GM19023 (cell line): ENCODE measurements at regions not wholly inside any gene's neighbourhood (a gene's known extent, or its start where the extent isn't known, plus 50 kb on each side); places are given as distances from the start of the nearest gene placed in this dataset.

ENCODE experiments used
- ATAC-seq: cut with Tn5 transposase; IDR thresholded peaks from one replicate; pipeline ENCODE4 v1.9.1; 2021; ENCODE audit warnings: mild to moderate bottlenecking, moderate library complexity; ENCODE audit not compliant: unreplicated experiment

DNA sequence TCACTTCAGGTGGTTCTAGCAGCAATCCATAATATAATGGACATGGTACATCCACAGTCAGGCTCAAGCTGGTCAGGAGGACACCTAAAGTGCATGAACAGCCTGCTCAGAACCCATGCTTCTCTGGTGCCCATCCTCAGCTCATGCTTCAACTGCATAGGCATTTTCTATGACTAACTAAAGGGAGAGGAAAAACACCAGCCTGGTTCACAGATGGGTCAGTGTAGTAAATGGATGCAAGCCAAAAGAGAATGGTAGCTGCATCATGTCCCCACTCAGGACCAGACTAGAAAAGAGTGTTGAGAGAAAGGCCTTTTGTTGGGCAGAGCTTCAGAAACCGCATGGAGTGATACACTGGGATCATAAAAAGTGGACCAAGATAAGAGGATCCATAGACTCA, 556.6 kb downstream of the TLE1 start:
- no peak for ATAC-seq

DNA sequence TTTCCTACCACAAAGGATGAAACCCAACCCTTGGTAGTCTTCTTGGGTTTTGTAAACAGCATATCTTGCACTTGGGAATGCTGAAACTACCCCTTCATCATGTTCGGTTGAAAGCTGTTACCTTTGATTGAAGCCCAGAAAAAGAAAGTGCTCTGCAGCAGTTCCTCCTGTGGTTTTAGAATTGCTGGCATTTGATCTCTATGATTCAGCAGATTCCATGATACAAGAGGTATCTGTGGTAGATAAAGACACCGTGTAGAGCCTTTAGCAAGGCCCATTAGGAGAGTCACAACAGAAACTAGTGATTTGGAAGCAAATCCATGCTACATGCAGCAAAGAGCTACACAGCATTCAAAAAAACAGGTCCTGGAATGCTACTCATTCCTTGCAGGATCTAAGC, 557.0 kb downstream of the TLE1 start:
- no peak for ATAC-seq

DNA sequence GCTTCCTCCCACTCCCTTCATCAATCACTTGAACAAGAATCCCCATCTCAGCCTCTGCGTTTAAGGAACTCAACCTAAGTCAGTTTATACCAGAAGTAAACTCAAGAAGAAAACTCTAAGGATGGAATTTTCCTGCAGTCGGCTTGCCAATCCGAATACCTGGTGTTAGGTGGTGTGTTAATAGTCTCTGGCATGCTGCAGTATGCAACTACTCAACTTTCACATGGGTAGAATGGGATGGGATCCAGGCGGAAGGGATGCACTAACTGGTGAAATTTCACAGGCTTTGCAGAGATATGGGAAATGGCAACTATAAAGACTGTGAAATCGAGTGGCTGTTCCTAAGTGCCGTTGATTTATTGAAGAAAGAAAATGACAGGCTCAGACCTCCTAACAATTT, 560.6 kb downstream of the TLE1 start:
- ATAC-seq = no peak

DNA sequence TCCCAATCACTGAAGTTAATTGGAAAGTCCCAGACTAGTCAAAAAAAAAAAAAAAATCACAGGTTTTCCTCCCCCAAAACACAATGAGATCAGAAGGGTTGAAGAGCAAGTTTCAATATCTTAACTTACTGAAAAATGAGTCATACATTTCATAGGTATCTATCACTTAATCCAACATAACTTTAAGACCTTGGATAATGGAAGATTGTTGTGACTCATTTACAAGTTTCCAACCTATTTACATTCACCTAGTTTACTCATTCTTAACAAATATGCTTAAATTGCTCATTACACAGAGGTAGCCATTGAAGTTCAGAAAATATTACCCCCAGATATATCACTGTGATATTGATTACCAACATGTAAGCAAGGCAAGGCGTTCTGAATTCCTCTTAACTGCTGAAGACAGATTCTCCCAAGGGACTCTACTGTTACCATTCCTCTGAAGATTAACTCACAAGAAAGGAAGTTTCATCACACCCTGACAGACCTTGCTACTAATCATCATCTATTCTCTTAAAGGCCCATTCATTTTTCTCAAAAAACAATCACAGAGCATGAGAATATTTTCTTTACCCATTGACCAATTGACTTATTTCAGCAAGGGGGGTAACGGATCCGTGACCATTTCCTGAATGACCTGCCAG, 563.8 kb downstream of the TLE1 start:
- ATAC-seq = no peak

DNA sequence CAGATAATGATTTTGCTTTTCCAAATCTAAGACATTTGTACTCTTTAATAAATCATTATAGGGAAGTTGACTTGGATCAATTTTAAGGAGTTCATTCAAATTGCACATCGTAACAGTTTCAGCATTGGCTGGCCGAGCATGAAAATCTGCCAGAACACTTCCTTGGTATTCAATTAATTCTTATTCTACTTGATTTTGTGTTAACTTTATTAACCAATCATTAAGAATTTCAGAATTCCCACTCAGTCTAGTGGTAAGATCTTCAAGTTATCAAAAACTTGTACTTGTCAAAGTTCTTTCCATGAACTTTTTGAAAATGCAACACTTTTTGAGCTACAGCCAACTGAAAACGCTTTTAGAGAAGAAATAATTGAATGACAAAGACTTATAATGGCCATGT, 565.8 kb downstream of the TLE1 start:
- ATAC-seq = no peak

DNA sequence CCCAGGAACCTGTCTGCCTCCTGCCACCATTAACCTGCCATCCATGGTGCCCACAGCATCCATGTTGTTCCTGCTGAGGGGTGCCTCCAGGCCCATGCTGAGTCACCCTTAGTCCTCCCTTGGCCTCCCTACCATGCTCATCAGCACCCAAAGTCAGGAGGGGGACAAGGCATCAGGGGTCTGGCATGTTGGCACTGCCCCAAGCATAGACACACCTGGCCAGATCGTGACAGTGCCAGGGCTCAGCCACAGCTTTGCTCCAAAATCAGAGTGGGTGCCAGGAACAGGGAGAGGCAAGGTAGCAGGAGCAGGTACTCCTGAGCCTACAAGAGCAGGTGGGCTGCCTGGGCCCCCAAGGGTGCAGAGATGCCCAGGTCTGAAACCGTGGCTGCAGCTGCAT, 566.6 kb downstream of the TLE1 start:
- ATAC-seq = no peak

DNA sequence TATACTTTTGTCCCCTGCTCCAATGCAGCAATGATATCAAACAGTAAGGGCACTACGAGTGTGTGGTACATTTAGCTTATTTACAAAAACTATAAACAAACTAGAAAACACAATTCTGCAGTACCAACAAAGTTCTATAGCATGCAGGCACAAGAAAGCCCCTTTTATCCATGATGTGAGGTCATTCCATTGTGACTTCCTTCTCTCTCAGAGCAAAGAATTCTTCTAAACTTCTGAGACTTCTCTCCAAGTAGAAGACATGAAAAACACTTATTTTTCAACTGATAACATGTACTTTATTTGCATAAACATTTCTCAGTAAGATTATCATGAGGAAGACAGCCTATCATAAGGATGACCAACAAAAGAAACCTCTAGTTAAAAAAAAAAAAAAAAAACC, 569.8 kb downstream of the TLE1 start:
- ATAC-seq = no peak

DNA sequence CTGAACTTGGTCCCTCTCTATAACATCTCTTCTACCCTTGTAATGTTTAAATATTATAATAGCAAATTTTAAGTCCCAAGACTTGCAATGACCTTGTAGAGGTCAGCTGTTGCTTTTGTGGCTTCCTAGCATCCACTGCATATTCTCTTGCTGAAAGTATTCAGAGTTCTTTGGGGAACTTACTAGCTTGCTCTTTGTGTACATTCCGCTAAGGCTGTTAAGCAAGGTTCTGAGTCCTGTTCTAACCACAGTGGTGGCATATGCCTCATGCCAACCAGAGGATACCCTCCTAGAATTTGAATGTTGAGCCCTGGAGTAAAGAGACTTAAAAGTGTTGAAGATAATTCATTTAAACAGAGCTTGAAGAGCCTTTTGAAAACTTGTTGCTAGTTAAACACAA, 570.9 kb downstream of the TLE1 start:
- ATAC-seq = no peak

DNA sequence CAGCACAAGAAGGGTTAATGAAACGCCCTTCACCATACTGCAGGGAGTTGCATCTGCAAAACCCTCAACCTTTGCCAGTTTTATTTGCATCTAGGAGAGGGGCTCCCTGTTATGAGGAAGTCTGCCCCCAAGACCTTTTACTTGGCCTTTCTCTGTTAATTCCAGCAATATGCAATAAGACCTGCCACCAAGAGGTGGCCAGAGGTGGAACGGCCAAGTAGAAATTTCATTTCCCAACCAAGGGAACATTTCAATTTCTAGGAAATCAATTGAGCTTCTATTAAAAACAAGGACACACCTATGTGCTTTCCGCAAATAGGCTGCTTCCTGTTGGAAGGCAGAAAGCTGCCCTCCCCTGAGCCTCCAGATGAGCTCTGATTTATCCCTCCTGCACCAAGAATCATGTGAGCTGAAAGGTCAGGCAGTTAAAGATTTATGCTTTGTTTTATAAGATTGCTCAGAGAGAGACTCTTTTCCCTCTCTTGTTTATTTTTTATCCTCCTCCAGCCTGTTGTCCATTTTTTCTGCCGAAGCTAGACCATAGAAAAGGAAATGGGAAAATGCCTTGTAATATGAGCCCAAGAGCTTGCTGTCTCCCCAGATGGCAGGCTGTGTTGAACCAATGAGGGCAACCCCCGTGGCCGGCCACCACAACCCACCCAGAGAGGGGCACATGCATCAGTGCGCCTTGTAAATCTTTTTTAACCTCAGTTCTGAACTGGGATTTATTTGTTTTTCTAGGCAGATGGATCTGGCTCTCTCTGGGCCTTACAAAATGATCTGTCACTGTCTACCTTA, 572.8 kb downstream of the TLE1 start:
- ATAC-seq = no peak

DNA sequence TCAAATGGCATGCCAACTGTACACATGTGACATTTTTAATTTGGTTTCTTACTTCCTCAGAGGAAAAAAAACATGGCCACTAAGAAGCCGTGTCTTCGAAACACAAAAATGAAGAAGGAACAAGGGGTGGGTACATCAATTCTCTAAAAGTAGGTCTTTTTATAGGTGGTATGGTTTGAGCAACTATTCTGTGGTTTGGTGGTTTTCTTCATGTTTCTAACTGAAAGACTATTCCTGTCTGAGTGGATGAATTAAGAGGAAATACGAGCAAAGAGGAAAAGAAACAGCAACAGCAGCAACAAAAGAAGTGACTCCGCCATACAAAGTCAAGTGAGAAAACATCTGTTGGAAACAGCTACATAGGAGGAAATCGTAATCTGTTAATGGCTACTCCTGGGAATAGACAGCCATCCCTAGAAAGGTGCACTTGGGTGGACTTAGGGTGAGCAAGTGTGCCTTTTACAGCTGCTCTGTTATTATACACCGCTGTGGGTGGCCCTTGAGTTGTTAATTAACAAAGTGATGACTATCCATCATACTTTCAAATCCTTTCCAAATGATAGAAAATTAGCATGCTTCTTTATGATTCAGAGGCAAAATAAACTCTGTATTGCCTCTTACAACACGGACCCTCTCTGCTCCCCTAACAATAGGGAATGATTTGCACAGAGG, 575.8 kb downstream of the TLE1 start:
- no peak for ATAC-seq

DNA sequence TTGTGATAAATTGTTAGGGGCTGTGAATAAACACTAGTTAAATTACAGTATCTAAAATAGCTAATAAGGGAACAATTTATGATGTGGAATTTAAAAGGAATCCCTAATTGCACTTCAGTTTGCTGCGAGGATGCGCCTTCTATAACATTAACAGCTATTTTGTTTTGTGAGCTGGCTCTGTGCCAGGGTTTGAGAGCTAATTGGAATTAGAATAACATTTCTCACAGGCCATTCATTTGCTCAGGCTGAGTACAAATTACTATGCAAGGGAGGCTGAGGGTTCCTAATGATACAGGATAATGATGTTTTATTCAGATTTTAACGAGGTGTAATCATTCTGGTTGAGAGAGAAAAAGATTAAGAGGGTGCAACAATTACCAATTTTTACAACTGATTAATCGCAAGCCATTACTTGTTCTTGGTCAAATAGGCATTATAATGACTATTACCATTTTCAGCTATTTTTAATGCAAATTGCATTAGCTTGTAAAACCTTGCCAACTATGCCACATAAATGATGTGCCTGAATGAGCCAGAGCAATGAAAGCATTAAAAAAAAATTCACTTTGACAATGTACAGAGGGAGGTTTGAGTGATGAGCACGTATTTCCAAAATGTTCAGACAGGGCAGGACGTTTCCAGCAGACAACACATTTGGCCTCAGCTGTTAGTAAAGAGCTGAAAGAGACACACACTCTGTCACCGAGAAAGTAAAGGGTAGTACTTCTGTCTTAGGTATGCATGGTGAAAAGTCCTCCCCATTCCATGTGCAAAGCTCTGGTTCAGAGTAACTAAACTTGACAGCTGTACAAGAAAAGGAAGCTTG, 576.5 kb downstream of the TLE1 start:
- no peak for ATAC-seq

DNA sequence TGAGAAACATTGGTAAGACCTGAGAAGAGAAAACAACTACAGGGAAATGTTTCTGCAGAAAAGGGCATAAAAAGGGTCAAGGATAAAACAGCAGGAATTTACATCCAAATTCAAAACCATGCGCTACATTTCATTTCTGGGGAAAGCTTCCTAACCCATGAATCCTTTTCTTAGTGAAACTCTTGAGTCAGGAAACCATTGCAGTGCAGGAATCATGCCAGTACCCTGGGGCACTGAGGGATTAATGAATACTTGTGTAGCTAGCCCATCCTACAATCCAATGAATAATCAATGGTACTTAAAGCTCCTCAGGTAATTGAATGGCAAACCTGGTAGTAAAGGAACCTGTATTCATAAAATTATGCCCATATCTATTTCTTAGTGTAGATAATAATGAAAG, 580.5 kb downstream of the TLE1 start:
- no peak for ATAC-seq

DNA sequence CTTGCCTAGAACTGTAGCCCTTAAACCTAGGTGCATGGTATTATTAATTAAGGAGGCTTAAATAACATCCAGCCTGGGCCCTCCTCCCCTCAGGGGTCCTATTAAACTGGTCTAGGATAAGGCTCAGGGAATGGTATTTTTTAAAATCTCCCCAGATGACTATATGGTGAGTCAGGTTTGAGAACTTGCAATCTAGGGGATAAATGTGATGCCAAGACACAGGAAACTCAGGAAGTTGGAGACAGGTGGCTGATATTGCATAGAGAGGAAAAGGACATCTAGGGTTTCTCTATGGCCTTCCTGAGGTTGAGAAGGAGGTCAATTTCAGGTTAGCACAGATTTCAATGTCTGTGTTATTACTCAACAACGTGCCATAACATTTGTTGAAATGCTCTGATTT, 581.0 kb downstream of the TLE1 start:
- ATAC-seq = no peak

DNA sequence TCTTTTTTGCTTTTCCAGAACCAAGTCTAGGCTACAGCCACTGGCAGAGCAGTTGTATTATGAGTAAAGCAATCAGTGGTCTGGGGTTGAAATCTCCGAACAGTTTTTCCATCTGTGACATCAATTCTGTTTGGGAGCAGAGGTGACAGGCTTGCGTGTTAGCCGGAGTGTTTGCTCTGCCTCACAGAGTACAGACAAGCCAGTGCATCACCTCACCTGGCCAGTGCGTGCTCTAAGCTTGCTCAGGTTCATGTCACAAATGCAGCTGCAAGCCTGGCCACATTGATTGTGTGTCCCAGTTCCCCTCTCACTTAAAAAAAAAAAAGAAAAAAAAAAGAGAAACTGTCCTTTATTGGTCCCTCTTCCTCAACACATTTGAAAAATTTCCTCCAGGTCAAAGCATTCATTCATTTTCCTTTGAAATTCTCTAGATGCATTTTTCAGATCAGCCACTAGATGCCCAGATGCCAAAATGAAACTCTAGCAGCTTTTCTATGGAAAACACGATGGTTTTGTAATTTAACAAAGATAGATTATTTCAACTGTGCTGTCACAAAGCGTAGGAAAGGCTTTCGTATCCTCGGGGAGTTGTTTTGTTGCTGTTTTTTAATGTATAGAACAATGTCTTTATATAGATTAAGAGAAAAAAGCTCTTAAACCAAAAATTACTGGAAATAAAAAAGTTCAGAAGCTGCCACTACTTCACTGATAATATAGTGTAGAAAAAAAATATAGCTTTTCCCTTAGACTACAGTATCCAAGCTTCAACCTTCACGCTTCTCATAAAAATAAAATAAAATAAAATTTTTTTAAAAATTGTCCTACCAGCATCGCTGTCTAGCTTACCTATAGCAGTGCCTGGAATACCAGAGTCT, 585.5 kb downstream of the TLE1 start:
- no peak for ATAC-seq

DNA sequence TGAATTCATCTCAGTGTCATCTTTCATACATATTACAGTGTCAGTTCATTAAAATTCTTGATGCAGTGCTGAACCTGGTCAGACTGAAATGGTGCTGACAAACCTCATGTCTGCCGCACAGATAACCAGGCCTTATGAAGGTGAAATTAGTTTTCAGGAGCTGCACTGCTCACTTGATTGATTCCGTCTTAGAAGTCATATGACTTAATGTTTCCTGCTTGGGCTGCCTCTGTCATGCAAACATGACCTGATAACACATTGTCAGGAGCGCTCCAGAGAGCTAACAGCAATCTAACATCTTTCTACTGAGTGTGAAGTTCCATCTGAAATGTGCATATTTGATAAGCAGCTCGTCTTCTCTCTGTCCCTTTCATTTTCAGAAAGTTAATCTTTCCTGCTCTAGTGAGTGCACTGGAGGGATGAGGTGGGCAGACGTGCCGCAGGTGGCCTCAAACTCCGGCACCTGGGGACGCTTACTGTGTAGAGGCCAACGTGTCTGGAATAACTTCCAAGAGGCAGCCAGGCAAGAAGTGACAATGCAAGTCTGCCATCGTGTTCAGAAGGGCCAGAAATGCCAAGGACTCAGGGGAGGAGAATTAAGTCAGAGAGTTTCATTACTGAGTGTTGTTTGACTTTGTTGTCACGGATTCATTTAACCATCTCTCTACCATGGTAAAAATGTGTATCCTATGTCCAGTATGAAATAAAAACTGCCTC, 592.1 kb downstream of the TLE1 start:
- no peak for ATAC-seq

DNA sequence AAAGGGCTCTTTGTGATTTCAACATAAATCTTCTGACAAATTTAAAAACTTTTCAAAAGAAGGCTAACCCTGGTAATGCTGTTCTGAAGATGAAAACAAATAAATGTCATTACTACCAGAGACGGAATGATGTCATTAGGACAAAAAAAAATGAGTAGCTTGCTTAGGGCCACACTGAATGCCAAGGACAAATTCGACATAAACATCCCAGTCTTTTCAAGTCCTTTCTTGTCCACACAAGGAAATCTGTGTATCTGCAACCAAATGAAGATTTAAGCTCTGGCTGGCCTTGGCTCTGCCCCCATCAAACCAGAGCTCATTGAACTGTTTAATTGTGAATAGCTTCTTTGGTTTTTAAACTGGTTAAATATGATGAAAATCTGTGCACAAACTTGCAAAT, 592.7 kb downstream of the TLE1 start:
- ATAC-seq = no peak

DNA sequence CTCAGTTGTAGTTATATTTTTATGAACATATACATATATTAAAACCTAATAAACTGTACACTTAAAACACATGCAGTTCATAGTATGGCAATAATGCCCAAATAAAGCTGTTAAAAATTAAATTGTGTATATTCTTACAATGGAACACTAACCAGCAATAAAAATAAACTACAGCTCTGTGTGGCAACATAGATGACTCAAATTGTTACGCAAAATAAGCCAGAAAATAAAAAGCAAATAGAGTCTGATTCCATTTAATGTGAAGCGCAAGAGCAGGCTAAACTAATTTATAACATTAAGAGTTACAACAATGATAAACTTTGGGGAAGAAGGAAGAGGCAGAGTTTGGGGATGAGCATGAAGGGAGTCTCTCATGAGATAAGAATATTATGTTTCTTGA, 597.3 kb downstream of the TLE1 start:
- no peak for ATAC-seq

DNA sequence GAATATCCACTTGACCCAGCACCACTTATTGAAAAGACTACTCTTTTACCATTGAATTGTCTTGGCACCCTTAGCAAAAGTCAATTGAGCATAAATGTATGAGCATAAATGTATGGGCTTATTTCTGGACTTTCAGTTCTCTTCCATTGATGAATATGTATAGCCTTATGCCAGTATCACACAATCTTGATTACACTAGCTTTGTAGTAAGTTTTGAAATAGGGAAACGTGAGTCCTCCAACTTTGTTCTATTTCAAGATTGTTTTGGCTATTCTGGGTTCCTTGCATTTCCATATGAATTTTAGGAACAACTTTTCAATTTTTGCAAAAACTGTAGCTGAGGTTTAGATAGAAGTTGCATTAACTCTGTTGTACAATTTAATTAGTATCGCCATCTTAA, 601.0 kb downstream of the TLE1 start:
- ATAC-seq = no peak

DNA sequence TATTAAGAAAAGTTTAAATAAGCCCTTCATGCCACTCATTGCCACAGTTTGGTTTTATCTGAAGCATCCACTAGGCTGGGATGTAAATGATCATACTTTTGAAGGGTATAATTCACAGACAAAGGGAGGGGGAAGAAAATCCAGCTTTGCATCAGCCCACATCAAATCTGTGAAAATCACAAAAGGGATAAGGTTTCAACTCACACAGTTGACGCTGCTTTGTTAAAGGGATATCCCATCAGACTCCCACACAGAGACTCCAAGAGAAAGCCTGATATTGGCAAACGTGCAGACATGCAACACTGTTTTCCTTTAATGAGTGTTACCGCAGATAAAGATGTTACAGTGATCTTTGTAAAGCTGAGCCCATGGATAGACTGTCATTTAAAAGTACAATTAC, 602.9 kb downstream of the TLE1 start:
- no peak for ATAC-seq
